SK-N-SH (cell line): ENCODE measurements at regions not wholly inside any gene's neighbourhood (a gene's known extent, or its start where the extent isn't known, plus 50 kb on each side); places are given as distances from the start of the nearest gene placed in this dataset.

Experiments used
- CTCF ChIP-seq: fragments of 200-600 bp; sonication (generic); IDR thresholded peaks from 2 replicates; pipeline ENCODE4 v1.6.1; 2017; ENCODE audit warnings: antibody characterized with exemption, mild to moderate bottlenecking, moderate library complexity
- EP300 ChIP-seq, 2 experiments: IDR thresholded peaks; 2 replicates each; pipeline versions ENCODE4 v1.4.0 to v1.6.1; 2012; ENCODE audit warnings: borderline replicate concordance in 1 of 2, low read depth in 1 of 2, low read length in 1 of 2
- EZH2phosphoT487 ChIP-seq: fragments of 200-600 bp; sonication (generic); IDR thresholded peaks from 2 replicates; pipeline ENCODE4 v1.6.1; 2017; ENCODE audit warnings: low read depth, mixed run types, mild to moderate bottlenecking, antibody characterized with exemption, moderate library complexity, borderline replicate concordance
- FOXM1 ChIP-seq: IDR thresholded peaks from 2 replicates; pipeline ENCODE4 v1.4.0; 2012; ENCODE audit warnings: low read depth, mild to moderate bottlenecking
- GATA2 ChIP-seq: sonication (generic); formaldehyde crosslinking; IDR thresholded peaks from 2 replicates; pipeline ENCODE4 v1.5.0; 2020; ENCODE audit warnings: mild to moderate bottlenecking, missing genetic modification reagents
- JUND ChIP-seq: IDR thresholded peaks from 2 replicates; pipeline ENCODE4 v1.4.0; 2012
- MXI1 ChIP-seq: IDR thresholded peaks from 2 replicates; pipeline ENCODE4 v1.6.1; 2012; ENCODE audit warnings: mild to moderate bottlenecking, low read depth, low read length, improper control_type of control experiment
- NRF1 ChIP-seq: IDR thresholded peaks from 2 replicates; pipeline ENCODE4 v1.6.1; 2012; ENCODE audit warnings: low read depth, mild to moderate bottlenecking, low read length
- PBX3 ChIP-seq: IDR thresholded peaks from 2 replicates; pipeline ENCODE4; 2012
- POLR2AphosphoS5 ChIP-seq: IDR thresholded peaks from 2 replicates; pipeline ENCODE4 v1.6.1; 2012; ENCODE audit warnings: low read depth, low read length
- REST ChIP-seq: IDR thresholded peaks from 2 replicates; pipeline ENCODE4 v1.6.1; 2012; ENCODE audit warnings: mild to moderate bottlenecking, low read depth, low read length, moderate library complexity
- TCF12 ChIP-seq: IDR thresholded peaks from 2 replicates; pipeline ENCODE4 v1.4.0; 2012
- TEAD4 ChIP-seq: IDR thresholded peaks from 2 replicates; pipeline ENCODE4 v1.4.0; 2012; ENCODE audit warnings: mild to moderate bottlenecking, borderline replicate concordance; ENCODE audit not compliant: insufficient read depth
- USF2 ChIP-seq: fragments of 150-350 bp; IDR thresholded peaks from 2 replicates; pipeline ENCODE4 v1.6.1; 2017; ENCODE audit warnings: antibody characterized with exemption, low read length, low read depth, borderline replicate concordance

GRCh38 chr17:14494161-14494560 is 193.3 kb downstream of the HS3ST3B1 start:
- TF ChIP-seq CTCF (no peak), EZH2phosphoT487 (no peak), PBX3 (no peak), NRF1 (no peak), USF2 (no peak), FOXM1 (no peak), TEAD4 (no peak), REST (no peak), GATA2 (no peak), EP300 (IDR thresholded peaks at IDR 0.05; ENCODE audit: borderline replicate concordance in 1 of 2, low read depth in 1 of 2, low read length in 1 of 2) (no peak), MXI1 (no peak), POLR2AphosphoS5 (no peak), TCF12 (no peak), JUND (no peak)
